IMR-90 (cell line): ENCODE measurements at regions not wholly inside any gene's neighbourhood (a gene's known extent, or its start where the extent isn't known, plus 50 kb on each side); places are given as distances from the start of the nearest gene placed in this dataset.

Experiments used
- ATAC-seq: fragments of 200-7000 bp; cut with Tn5 transposase; 2 replicates; pipeline ENCODE4 v1.9.1; 2020; ENCODE audit warnings: low read depth, mild to moderate bottlenecking, moderate library complexity
- BruUV-seq: library from RNA; stranded (reverse); fragments of 400-500 nt; replicated peaks from 2 replicates; lab custom pipeline; 2021; lab: Mats Ljungman, UMichigan
- CTCF ChIA-PET: fragments of 300-600 bp; formaldehyde crosslinking; extraction: SDS; loops from one replicate; lab custom pipeline; 2021; ENCODE audit warnings: antibody characterized with exemption; lab: Yijun Ruan, JAX
- POLR2A ChIA-PET: fragments of 300-600 bp; sonication (Branson Sonifier 250); formaldehyde crosslinking; loops from one replicate; lab custom pipeline; 2022; ENCODE audit warnings: antibody characterized with exemption; ENCODE audit not compliant: unreplicated experiment; lab: Charles Lee
- DNase-seq: peaks from one replicate; pipeline ENCODE4 v3.0.0; 2013
- H2AFZ ChIP-seq: replicated peaks from 2 replicates; pipeline ENCODE3; 2013; ENCODE audit warnings: low read length, mild to moderate bottlenecking; ENCODE audit not compliant: poor library complexity
- H2AK5ac ChIP-seq: 2 replicates; pipeline ENCODE4 v1.6.1; 2013; ENCODE audit warnings: low read depth, low read length, inconsistent platforms
- H2AK9ac ChIP-seq: replicated peaks from 2 replicates; pipeline ENCODE3; 2013; ENCODE audit warnings: mild to moderate bottlenecking, low read depth, low read length, moderate library complexity; ENCODE audit not compliant: poor library complexity
- H2BK120ac ChIP-seq: 2 replicates; pipeline ENCODE4 v1.6.1; 2013; ENCODE audit warnings: low read depth, low read length, inconsistent platforms
- H2BK15ac ChIP-seq: 3 replicates; pipeline ENCODE4 v1.6.1; 2013; ENCODE audit warnings: low read depth, low read length, inconsistent platforms
- H2BK20ac ChIP-seq: 2 replicates; pipeline ENCODE4 v1.6.1; 2013; ENCODE audit warnings: low read depth, mild to moderate bottlenecking, inconsistent platforms, low read length, moderate library complexity
- H2BK5ac ChIP-seq: 2 replicates; pipeline ENCODE4 v1.6.1; 2013; ENCODE audit warnings: mild to moderate bottlenecking, low read depth, low read length, inconsistent platforms; ENCODE audit not compliant: poor library complexity, severe bottlenecking
- H3K14ac ChIP-seq: replicated peaks from 2 replicates; pipeline ENCODE4 v1.6.1; 2013; ENCODE audit warnings: low read depth, low read length, inconsistent platforms
- H3K18ac ChIP-seq: 2 replicates; pipeline ENCODE4 v1.6.1; 2013; ENCODE audit warnings: low read depth, low read length, control low read depth
- H3K23ac ChIP-seq: 2 replicates; pipeline ENCODE4 v1.6.1; 2013; ENCODE audit warnings: low read depth, low read length, inconsistent platforms
- H3K27ac ChIP-seq: 2 replicates; pipeline ENCODE4 v1.5.1; 2013; ENCODE audit warnings: mild to moderate bottlenecking, control low read depth, low read length; ENCODE audit not compliant: insufficient read depth
- H3K27me3 ChIP-seq: 2 replicates; pipeline ENCODE4 v1.6.1; 2013; ENCODE audit warnings: low read length; ENCODE audit not compliant: control insufficient read depth, insufficient read depth
- H3K36me3 ChIP-seq: 2 replicates; pipeline ENCODE4 v1.6.1; 2013; ENCODE audit warnings: low read length, mixed read lengths; ENCODE audit not compliant: control insufficient read depth, insufficient read depth
- H3K4ac ChIP-seq: 2 replicates; pipeline ENCODE4 v1.6.1; 2013; ENCODE audit warnings: low read depth, low read length, inconsistent platforms
- H3K4me1 ChIP-seq: 2 replicates; pipeline ENCODE4 v1.6.1; 2013; ENCODE audit warnings: low read length, mixed read lengths; ENCODE audit not compliant: control insufficient read depth, insufficient read depth
- H3K4me2 ChIP-seq: 2 replicates; pipeline ENCODE4 v1.6.1; 2013; ENCODE audit warnings: low read depth, mild to moderate bottlenecking, control low read depth, low read length, moderate library complexity
- H3K4me3 ChIP-seq: 2 replicates; pipeline ENCODE4 v1.5.1; 2013; ENCODE audit warnings: low read depth, mild to moderate bottlenecking, control low read depth, low read length, moderate library complexity; ENCODE audit not compliant: insufficient read depth
- H3K56ac ChIP-seq: 2 replicates; pipeline ENCODE4 v1.6.1; 2013; ENCODE audit warnings: low read length, inconsistent platforms; ENCODE audit not compliant: insufficient read depth; ENCODE audit errors: extremely low read depth
- H3K79me1 ChIP-seq, 2 experiments: 2 replicates each; pipeline ENCODE4 v1.6.1; 2013; ENCODE audit warnings: low read length in 2 of 2, inconsistent platforms in 1 of 2, low read depth in 1 of 2
- H3K9ac ChIP-seq: 2 replicates; pipeline ENCODE4 v1.6.1; 2013; ENCODE audit warnings: low read depth, low read length, control low read depth
- H3K9me1 ChIP-seq: 2 replicates; pipeline ENCODE4 v1.6.1; 2013; ENCODE audit warnings: low read length, inconsistent platforms; ENCODE audit not compliant: insufficient read depth
- H3K9me3 ChIP-seq: 2 replicates; pipeline ENCODE4 v1.6.1; 2013; ENCODE audit warnings: low read length; ENCODE audit not compliant: control insufficient read depth, insufficient read depth
- H4K20me1 ChIP-seq: 2 replicates; pipeline ENCODE4 v1.6.1; 2013; ENCODE audit warnings: low read length, inconsistent platforms; ENCODE audit not compliant: insufficient read depth
- H4K5ac ChIP-seq: 2 replicates; pipeline ENCODE4 v1.6.1; 2013; ENCODE audit warnings: mild to moderate bottlenecking, low read depth, low read length, control low read depth
- H4K8ac ChIP-seq, 2 experiments: 2 replicates each; pipeline ENCODE4 v1.6.1; 2013; ENCODE audit warnings: low read depth in 2 of 2, low read length in 2 of 2, control low read depth in 1 of 2, inconsistent platforms in 1 of 2
- H4K91ac ChIP-seq: 2 replicates; pipeline ENCODE4 v1.6.1; 2013; ENCODE audit warnings: low read depth, low read length, inconsistent platforms; ENCODE audit not compliant: insufficient read depth
- BHLHE40 ChIP-seq: fragments of 150-350 bp; IDR thresholded peaks from 2 replicates; pipeline ENCODE4 v1.6.1; 2016; ENCODE audit warnings: mild to moderate bottlenecking, low read depth, low read length
- CEBPB ChIP-seq: IDR thresholded peaks from 2 replicates; pipeline ENCODE4 v1.6.1; 2012; ENCODE audit warnings: low read depth, low read length, improper control_type of control experiment
- CHD1 ChIP-seq: IDR thresholded peaks from 2 replicates; pipeline ENCODE4 v1.6.1; 2012; ENCODE audit warnings: low read depth, low read length, improper control_type of control experiment
- CTCF ChIP-seq: conservative IDR thresholded peaks from 2 replicates; pipeline ENCODE4 v1.5.1; 2012; ENCODE audit warnings: mild to moderate bottlenecking, low read depth, low read length, improper control_type of control experiment
- ELK1 ChIP-seq: fragments of 150-350 bp; IDR thresholded peaks from 2 replicates; pipeline ENCODE4 v1.6.1; 2016; ENCODE audit warnings: low read depth, mild to moderate bottlenecking, low read length, moderate library complexity, borderline replicate concordance
- FOS ChIP-seq: fragments of 150-350 bp; IDR thresholded peaks from 2 replicates; pipeline ENCODE4 v1.6.1; 2016; ENCODE audit warnings: low read depth, low read length
- MAFK ChIP-seq: IDR thresholded peaks from 2 replicates; pipeline ENCODE4 v1.6.1; 2012; ENCODE audit warnings: low read depth, low read length, improper control_type of control experiment
- MAZ ChIP-seq: IDR thresholded peaks from 2 replicates; pipeline ENCODE4 v1.6.1; 2012; ENCODE audit warnings: low read depth, mild to moderate bottlenecking, low read length, improper control_type of control experiment, moderate library complexity, borderline replicate concordance
- MXI1 ChIP-seq: IDR thresholded peaks from 2 replicates; pipeline ENCODE4 v1.6.1; 2012; ENCODE audit warnings: low read depth, mild to moderate bottlenecking, low read length, moderate library complexity, borderline replicate concordance
- NFE2L2 ChIP-seq: fragments of 150-350 bp; IDR thresholded peaks from 2 replicates; pipeline ENCODE4 v1.6.1; 2016; ENCODE audit warnings: low read depth, mild to moderate bottlenecking, low read length
- POLR2A ChIP-seq: IDR thresholded peaks from 2 replicates; pipeline ENCODE4 v1.6.1; 2012; ENCODE audit warnings: mild to moderate bottlenecking, low read depth, low read length
- RAD21 ChIP-seq: IDR thresholded peaks from 2 replicates; pipeline ENCODE4 v1.6.1; 2012; ENCODE audit warnings: low read length, improper control_type of control experiment
- RCOR1 ChIP-seq: IDR thresholded peaks from 2 replicates; pipeline ENCODE4 v1.6.1; 2012; ENCODE audit warnings: mild to moderate bottlenecking, low read length, improper control_type of control experiment; ENCODE audit not compliant: insufficient replicate concordance
- RFX5 ChIP-seq: IDR thresholded peaks from 2 replicates; pipeline ENCODE4 v1.8.0; 2012; ENCODE audit warnings: low read depth, mild to moderate bottlenecking, low read length, moderate library complexity
- SMC3 ChIP-seq: fragments of 150-350 bp; IDR thresholded peaks from 2 replicates; pipeline ENCODE4 v1.6.1; 2016; ENCODE audit warnings: low read depth, mild to moderate bottlenecking, antibody characterized with exemption, low read length, moderate library complexity
- USF2 ChIP-seq: fragments of 150-350 bp; IDR thresholded peaks from 2 replicates; pipeline ENCODE4 v1.6.1; 2017; ENCODE audit warnings: mild to moderate bottlenecking, antibody characterized with exemption, low read length, low read depth
- dilution Hi-C: fragments of 300-500 bp; cut with HindIII; formaldehyde crosslinking; loops from one replicate; pipeline ENCODE4 v1.14.3; 2018; ENCODE audit warnings: low sequenced_read_pairs; ENCODE audit not compliant: unreplicated experiment
- in situ Hi-C: fragments of 300-500 bp; cut with MboI; formaldehyde crosslinking; loops from 3 replicates; pipeline ENCODE4 v1.14.3; 2019; ENCODE audit warnings: low sequenced_read_pairs, inconsistent platforms, mixed read lengths
- intact Hi-C: fragments of 100-400 bp; cut with micrococcal nuclease; formaldehyde crosslinking; loops from 2 replicates; pipeline ENCODE4 v1.10.0; 2022

- no TSS peak for BruUV-seq
- no peaks in the 10 kb centered on the region for H4K20me1 ChIP-seq
- H2AK9ac ChIP-seq = no peak overlapping the region
- H4K91ac ChIP-seq = peak overlapping the region; percentile 45
- peak overlapping the region; percentile 68; the same call in 1 of the 2 replicates for H3K4ac ChIP-seq
- peak overlapping the region; percentile 85 for H2BK20ac ChIP-seq
- peak overlapping the region; percentile 59 for H2AK5ac ChIP-seq
- H3K27ac ChIP-seq = peak overlapping the region; percentile 30; the same call in 1 of the 2 replicates
- no peaks in the 10 kb centered on the region for H3K36me3 ChIP-seq
- ATAC-seq (peak; percentile 28; the same call in 1 of the 2 replicates), DNase-seq (no peak)
- H2BK5ac ChIP-seq = peak overlapping the region; percentile 79
- peaks cover 21% of the 10 kb centered on the region for H3K9me1 ChIP-seq
- TF ChIP-seq ELK1 (no peak), CEBPB (no peak), BHLHE40 (no peak), RAD21 (no peak), CHD1 (no peak), CTCF (no peak), USF2 (no peak), SMC3 (no peak), NFE2L2 (no peak), RFX5 (no peak), FOS (no peak), MAZ (no peak), POLR2A (no peak), MXI1 (no peak), MAFK (no peak), RCOR1 (no peak)
- intact Hi-C loops (no loop called here), dilution Hi-C loops (no loop called here), in situ Hi-C loops (no loop called here)
- no peak overlapping the region for H3K9ac ChIP-seq
- H3K4me3 ChIP-seq = no peak overlapping the region
- CTCF ChIA-PET = no interaction called here
- 0 out of 2 replicates have a peak overlapping the region, but pooled peaks have one; percentile 60 for H3K14ac ChIP-seq
- H2BK15ac ChIP-seq = peak overlapping the region; percentile 95
- H4K5ac ChIP-seq = peak overlapping the region; percentile 81; the same call in 1 of the 2 replicates
- peak overlapping the region; percentile 85; the same call in 1 of the 2 replicates for H2BK120ac ChIP-seq
- peak overlapping the region; percentile 69 to 71; a peak in 3 of 4 replicates for H4K8ac ChIP-seq
- no peaks in the 10 kb centered on the region for H3K27me3 ChIP-seq
- H3K9me3 ChIP-seq = no peaks in the 10 kb centered on the region
- peak overlapping the region; percentile 70 for H3K4me2 ChIP-seq
- POLR2A ChIA-PET = interaction anchor here (0.5 kb wide), 1 partner anchor 78 kb away, joined by 3 read pairs; no protein-coding TSS in a partner anchor
- H3K18ac ChIP-seq = peak overlapping the region; percentile 91; the same call in 1 of the 2 replicates
- H3K4me1 ChIP-seq = peaks cover 31% of the 10 kb centered on the region
- no peak overlapping the region for H2AFZ ChIP-seq
- no peak overlapping the region for H3K56ac ChIP-seq
- no peaks in the 10 kb centered on the region; a peak in 1 of 4 replicates for H3K79me1 ChIP-seq
- H3K23ac ChIP-seq = peak overlapping the region; percentile 74; the same call in 1 of the 2 replicates
These were observed 57.2 kb upstream of the ZDHHC17 start for GRCh38 chr12:76706761-76707160.
